ENCODE measurements at regions not wholly inside any gene's neighbourhood (a gene's known extent, or its start where the extent isn't known, plus 50 kb on each side); places are given as distances from the start of the nearest gene placed in this dataset.
A peak's percentile ranks its signal among the peaks of the same experiment; 100 is the strongest.

GRCh38 chr3:30518872-30519271 is 87.5 kb upstream of the TGFBR2 start:
- Histone ChIP-seq H3K4me3 (no peak overlapping the region), H3K9me3 (no peaks in the 10 kb centered on the region), H3K36me3 (no peaks in the 10 kb centered on the region), H3K27me3 (no peaks in the 10 kb centered on the region), H3K27ac (peak overlapping the region; percentile 52 to 73 (median 65)), H3K4me1 (peaks cover 0 to 33% (median 11%) of the 10 kb centered on the region in 4 donors)
- peak; percentile 15 to 43 (median 40) for ATAC-seq
- TF ChIP-seq CTCF (IDR thresholded peaks at IDR 0.05): no peak
- no peak for TF ChIP-seq POLR2A (IDR thresholded peaks at IDR 0.05)
- intact Hi-C loops (cut with DNase I): no loop called here
- DNase-seq: no peak

DNA sequence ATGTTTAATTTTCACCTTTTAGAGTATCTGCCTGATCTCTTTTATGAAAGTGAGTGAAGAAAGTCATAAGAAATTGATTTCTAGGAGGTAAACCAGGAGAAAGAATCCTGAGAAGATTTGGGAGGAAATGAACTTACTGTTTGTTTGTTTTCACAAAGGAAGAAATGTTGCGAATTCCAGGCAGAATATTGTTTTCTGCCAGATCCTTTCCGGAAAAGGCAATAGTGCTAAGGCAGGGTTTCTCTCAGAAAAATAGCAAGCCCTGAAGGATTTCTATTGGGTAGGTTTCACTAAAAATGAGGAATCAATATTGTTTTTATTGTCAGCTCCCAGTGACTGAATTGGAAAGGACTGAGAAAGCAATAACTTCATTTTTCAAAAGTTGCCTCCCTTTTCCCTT is 85.7 kb upstream of the TGFBR2 start:
- TF ChIP-seq POLR2A (IDR thresholded peaks at IDR 0.05) (no peak), CTCF (IDR thresholded peaks at IDR 0.05) (no peak)
- 43% methylated on average over 2 of the region's 2 CpGs for WGBS (ENCODE audit: insufficient coverage, low coverage, low lambda C conversion rate, missing lambda C conversion rate)
- Histone ChIP-seq H3K27ac (peak overlapping the region in 1 of 3 donors; percentile 23), H3K36me3 (no peaks in the 10 kb centered on the region), H3K9me3 (no peaks in the 10 kb centered on the region), H3K4me1 (peaks cover 0 to 33% (median 11%) of the 10 kb centered on the region in 4 donors), H3K27me3 (no peaks in the 10 kb centered on the region), H3K4me3 (no peak overlapping the region)
- ATAC-seq: no peak
- DNase-seq: no peak
- intact Hi-C loops (cut with DNase I): no loop called here

- ATAC-seq: no peak
- intact Hi-C loops (cut with DNase I): no loop called here
- Histone ChIP-seq H3K4me1 (peaks cover 0 to 29% (median 10%) of the 10 kb centered on the region in 4 donors), H3K4me3 (no peak overlapping the region), H3K27me3 (no peaks in the 10 kb centered on the region), H3K9me3 (no peaks in the 10 kb centered on the region), H3K36me3 (no peaks in the 10 kb centered on the region), H3K27ac (peak overlapping the region in 1 of 3 donors; percentile 23)
- WGBS (ENCODE audit: insufficient coverage, low coverage, low lambda C conversion rate, missing lambda C conversion rate): 75% methylated on average over 1 of the region's 1 CpG
- no peak for DNase-seq
- no peak for TF ChIP-seq POLR2A (IDR thresholded peaks at IDR 0.05)
Measured at GRCh38 chr3:30521156-30521715, 85.2 kb upstream of the TGFBR2 start.

DNA sequence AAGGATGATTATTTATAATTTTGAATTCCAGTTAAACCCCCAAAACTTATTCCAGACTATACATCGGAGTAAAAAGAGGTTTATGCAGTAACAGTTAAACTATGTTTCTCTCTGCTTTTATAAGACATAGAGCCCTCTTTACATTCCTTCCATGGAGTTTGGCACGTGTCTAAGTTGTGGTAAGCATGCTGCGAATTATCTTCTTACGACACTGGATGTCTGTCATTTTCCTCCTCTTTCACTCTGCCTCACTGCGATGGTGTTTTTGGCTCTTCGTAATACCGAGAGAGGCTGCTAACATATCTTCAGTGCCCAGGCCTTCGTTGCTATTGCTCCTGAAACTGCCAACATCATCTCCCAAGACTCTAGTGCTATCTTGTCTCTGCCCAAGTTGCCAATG is 83.9 kb upstream of the TGFBR2 start:
- DNase-seq (no peak), ATAC-seq (no peak)
- Histone ChIP-seq H3K27me3 (no peaks in the 10 kb centered on the region), H3K4me1 (peaks cover 0 to 25% (median 10%) of the 10 kb centered on the region in 4 donors), H3K4me3 (no peak overlapping the region), H3K36me3 (no peaks in the 10 kb centered on the region), H3K9me3 (no peaks in the 10 kb centered on the region), H3K27ac (no peak overlapping the region)
- intact Hi-C loops (cut with DNase I): no loop called here
- TF ChIP-seq CTCF (IDR thresholded peaks at IDR 0.05) (no peak), POLR2A (IDR thresholded peaks at IDR 0.05) (no peak)
- 76% methylated on average over 7 of the region's 8 CpGs for WGBS (ENCODE audit: insufficient coverage, low coverage, low lambda C conversion rate, missing lambda C conversion rate)

DNA sequence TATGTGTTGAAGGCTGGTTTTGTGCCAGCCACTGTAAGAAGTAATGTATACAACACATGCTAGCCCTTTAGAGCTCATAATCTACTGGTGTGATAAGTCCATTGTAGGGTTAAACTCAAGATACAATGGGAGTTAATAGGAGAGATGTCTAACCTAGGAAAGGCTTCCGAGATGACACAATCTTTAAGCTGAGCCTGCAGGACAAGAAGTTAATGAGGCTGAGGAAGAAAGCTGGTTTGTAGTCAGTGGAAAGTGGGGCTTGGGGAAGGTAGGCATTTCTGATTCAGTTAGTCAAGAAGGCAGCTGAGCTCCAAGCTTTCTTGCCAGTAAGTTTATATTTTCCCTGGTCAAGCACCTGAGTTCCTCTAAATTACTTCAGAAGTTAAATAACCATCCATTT is 83.0 kb upstream of the TGFBR2 start:
- no peaks in the 10 kb centered on the region for H3K9me3 ChIP-seq
- DNase-seq: no peak
- no peak for TF ChIP-seq CTCF (IDR thresholded peaks at IDR 0.05)
- peaks cover 0 to 25% (median 12%) of the 10 kb centered on the region in 4 donors for H3K4me1 ChIP-seq
- intact Hi-C loops (cut with DNase I): no loop called here
- WGBS (ENCODE audit: insufficient coverage, low coverage, low lambda C conversion rate, missing lambda C conversion rate): 29% methylated on average over 1 of the region's 1 CpG
- no peak for ATAC-seq
- no peaks in the 10 kb centered on the region for H3K27me3 ChIP-seq
- no peak overlapping the region for H3K4me3 ChIP-seq
- no peaks in the 10 kb centered on the region for H3K36me3 ChIP-seq
- H3K27ac ChIP-seq: no peak overlapping the region
